OCI-LY3 (cell line): ENCODE measurements at regions not wholly inside any gene's neighbourhood (a gene's known extent, or its start where the extent isn't known, plus 50 kb on each side); places are given as distances from the start of the nearest gene placed in this dataset.

Source experiments
- H2AFZ ChIP-seq: fragments of 200-600, 300-600 bp; shearing (Covaris generic); 2 replicates; pipeline ENCODE4 v1.6.0; 2014; ENCODE audit warnings: antibody characterized with exemption, low read depth, low read length
- H3K27ac ChIP-seq: fragments of 200-600, 300-600 bp; sonication (generic); 2 replicates; pipeline ENCODE4 v1.5.1; 2014; ENCODE audit warnings: mild to moderate bottlenecking, low read length, moderate library complexity, mixed read lengths
- H3K27me3 ChIP-seq: fragments of 200-600, 300-600 bp; sonication (generic); 2 replicates; pipeline ENCODE4 v1.6.1; 2014; ENCODE audit warnings: low read depth, low read length, mixed read lengths
- H3K36me3 ChIP-seq: fragments of 200-600, 300-600 bp; sonication (generic); replicated peaks from 2 replicates; pipeline ENCODE3; 2014; ENCODE audit warnings: low read depth, low read length, mixed read lengths
- H3K4me1 ChIP-seq: fragments of 300-600, 200-600 bp; sonication (generic); 2 replicates; pipeline ENCODE4 v1.6.1; 2014; ENCODE audit warnings: low read length, mixed read lengths
- H3K4me2 ChIP-seq: fragments of 200-600, 300-600 bp; sonication (generic); 2 replicates; pipeline ENCODE4 v1.6.1; 2014; ENCODE audit warnings: low read length, mixed read lengths
- H3K4me3 ChIP-seq: fragments of 300-600, 200-600 bp; sonication (generic); 2 replicates; pipeline ENCODE4 v1.5.1; 2014; ENCODE audit warnings: antibody characterized with exemption, mild to moderate bottlenecking, low read length, moderate library complexity
- H3K79me2 ChIP-seq: fragments of 300-600, 200-600 bp; shearing (Covaris generic); 2 replicates; pipeline ENCODE4 v1.6.1; 2014; ENCODE audit warnings: mild to moderate bottlenecking, low read length, mixed read lengths
- H3K9ac ChIP-seq: fragments of 300-600, 200-600 bp; shearing (Covaris generic); 2 replicates; pipeline ENCODE4 v1.6.0; 2014; ENCODE audit warnings: mild to moderate bottlenecking, low read length, moderate library complexity
- H3K9me3 ChIP-seq: fragments of 200-600, 300-600 bp; shearing (Covaris generic); 2 replicates; pipeline ENCODE4 v1.6.1; 2014; ENCODE audit warnings: low read length, mixed read lengths; ENCODE audit not compliant: insufficient read depth
- H4K20me1 ChIP-seq: fragments of 200-600, 300-600 bp; sonication (generic); 2 replicates; pipeline ENCODE4 v1.6.1; 2016; ENCODE audit warnings: low read length, mixed read lengths; ENCODE audit not compliant: insufficient read depth
- EZH2phosphoT487 ChIP-seq: fragments of 200-600 bp; shearing (Covaris generic); IDR thresholded peaks from 2 replicates; pipeline ENCODE4 v1.6.1; 2018; ENCODE audit warnings: antibody characterized with exemption, mixed run types, low read depth
- TF ChIP-seq, protein P1 (sequence below): fragments of 200-600, 300-600 bp; sonication (generic); IDR thresholded peaks from 2 replicates; pipeline ENCODE4 v1.5.1; 2014; ENCODE audit warnings: antibody characterized with exemption, low read length, low read depth

DNA sequence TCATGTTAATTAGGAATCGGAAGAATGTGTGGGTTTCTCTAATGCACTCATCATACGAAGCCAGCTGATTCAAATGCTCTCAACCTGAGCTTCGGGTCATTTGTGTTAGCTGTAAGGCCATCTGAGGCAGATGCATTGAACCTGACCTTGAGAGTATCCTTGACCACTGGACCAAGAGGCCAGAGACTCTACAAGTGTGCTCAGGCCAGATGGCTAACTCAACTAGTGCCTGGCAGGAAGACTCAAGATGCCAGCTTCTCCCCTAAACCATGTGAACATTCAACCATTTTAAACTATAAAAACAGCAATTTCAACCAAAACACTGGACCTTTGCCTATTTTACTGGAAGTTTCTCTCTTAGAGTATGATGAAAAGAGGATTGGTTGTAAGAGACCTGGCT lies 168.6 kb upstream of the CDH4 start:
- Histone ChIP-seq H3K9me3 (no peaks in the 10 kb centered on the region), H3K4me2 (no peak overlapping the region), H3K4me1 (no peaks in the 10 kb centered on the region), H2AFZ (no peak overlapping the region), H3K27me3 (peaks cover 2% of the 10 kb centered on the region; the same call in 1 of the 2 replicates), H3K36me3 (no peaks in the 10 kb centered on the region), H3K4me3 (no peak overlapping the region), H3K27ac (no peak overlapping the region), H3K9ac (no peak overlapping the region), H4K20me1 (no peaks in the 10 kb centered on the region), H3K79me2 (no peaks in the 10 kb centered on the region)
- TF ChIP-seq, protein P1, sequence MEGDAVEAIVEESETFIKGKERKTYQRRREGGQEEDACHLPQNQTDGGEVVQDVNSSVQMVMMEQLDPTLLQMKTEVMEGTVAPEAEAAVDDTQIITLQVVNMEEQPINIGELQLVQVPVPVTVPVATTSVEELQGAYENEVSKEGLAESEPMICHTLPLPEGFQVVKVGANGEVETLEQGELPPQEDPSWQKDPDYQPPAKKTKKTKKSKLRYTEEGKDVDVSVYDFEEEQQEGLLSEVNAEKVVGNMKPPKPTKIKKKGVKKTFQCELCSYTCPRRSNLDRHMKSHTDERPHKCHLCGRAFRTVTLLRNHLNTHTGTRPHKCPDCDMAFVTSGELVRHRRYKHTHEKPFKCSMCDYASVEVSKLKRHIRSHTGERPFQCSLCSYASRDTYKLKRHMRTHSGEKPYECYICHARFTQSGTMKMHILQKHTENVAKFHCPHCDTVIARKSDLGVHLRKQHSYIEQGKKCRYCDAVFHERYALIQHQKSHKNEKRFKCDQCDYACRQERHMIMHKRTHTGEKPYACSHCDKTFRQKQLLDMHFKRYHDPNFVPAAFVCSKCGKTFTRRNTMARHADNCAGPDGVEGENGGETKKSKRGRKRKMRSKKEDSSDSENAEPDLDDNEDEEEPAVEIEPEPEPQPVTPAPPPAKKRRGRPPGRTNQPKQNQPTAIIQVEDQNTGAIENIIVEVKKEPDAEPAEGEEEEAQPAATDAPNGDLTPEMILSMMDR = no peak
- no peak for TF ChIP-seq EZH2phosphoT487

DNA sequence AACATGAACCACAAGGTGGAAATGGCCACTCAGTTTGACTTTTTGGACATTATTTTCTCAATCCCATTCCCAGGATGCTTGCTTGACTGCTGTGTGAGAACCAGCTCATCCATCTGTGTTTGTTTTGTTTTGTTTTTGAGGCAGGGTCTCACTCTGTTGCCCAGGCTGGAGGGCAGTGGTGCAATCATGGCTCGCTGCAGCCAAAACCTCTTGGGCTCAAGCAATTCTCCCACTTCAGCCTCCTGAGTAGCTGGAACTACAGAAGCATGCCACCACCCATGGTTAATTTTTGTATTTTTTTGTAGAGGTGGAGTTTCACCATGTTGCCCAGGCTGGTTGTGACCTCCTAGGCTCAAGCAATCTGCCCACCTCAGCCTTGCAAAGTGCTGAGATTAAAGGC lies 166.0 kb upstream of the CDH4 start:
- no peak overlapping the region for H3K9ac ChIP-seq
- H3K4me3 ChIP-seq = no peak overlapping the region
- H3K79me2 ChIP-seq = no peaks in the 10 kb centered on the region
- no peaks in the 10 kb centered on the region for H3K36me3 ChIP-seq
- H3K4me1 ChIP-seq = no peaks in the 10 kb centered on the region
- H3K27me3 ChIP-seq = peaks cover 2% of the 10 kb centered on the region; the same call in 1 of the 2 replicates
- no peak overlapping the region for H2AFZ ChIP-seq
- TF ChIP-seq EZH2phosphoT487 = no peak
- TF ChIP-seq, protein P1 = no peak
- H3K4me2 ChIP-seq = no peak overlapping the region
- no peak overlapping the region for H3K27ac ChIP-seq
- H3K9me3 ChIP-seq = no peaks in the 10 kb centered on the region
- H4K20me1 ChIP-seq = no peaks in the 10 kb centered on the region

DNA sequence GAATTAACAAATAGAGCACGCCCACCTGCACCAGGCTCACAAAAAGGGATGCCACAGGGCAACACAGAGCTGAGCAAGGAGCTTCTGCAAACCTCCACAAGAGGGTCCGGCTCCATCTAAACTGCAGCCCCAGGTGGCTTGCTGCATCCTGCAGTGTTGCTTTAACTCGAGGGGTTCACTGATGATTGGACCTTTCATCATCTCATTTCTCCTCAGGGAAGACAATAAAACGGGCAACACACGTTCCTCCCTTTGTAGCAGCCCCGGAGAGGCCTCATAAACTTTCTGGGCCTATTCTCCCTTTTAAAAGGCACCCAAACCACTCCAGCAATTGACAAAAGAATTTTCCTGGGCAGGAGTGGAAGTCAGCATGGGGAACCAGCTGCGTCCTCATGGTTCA lies 161.5 kb upstream of the CDH4 start:
- 0 out of 2 replicates have a peak, but pooled peaks cover 7% of the 10 kb centered on the region for H3K27me3 ChIP-seq
- no peak overlapping the region for H3K4me2 ChIP-seq
- no peak overlapping the region for H3K27ac ChIP-seq
- no peaks in the 10 kb centered on the region for H3K4me1 ChIP-seq
- no peak for TF ChIP-seq EZH2phosphoT487
- TF ChIP-seq, protein P1 = no peak
- no peak overlapping the region for H2AFZ ChIP-seq
- no peaks in the 10 kb centered on the region for H3K36me3 ChIP-seq
- no peak overlapping the region for H3K9ac ChIP-seq
- no peak overlapping the region for H3K4me3 ChIP-seq
- H3K79me2 ChIP-seq = no peaks in the 10 kb centered on the region
- peaks cover 10% of the 10 kb centered on the region for H3K9me3 ChIP-seq
- H4K20me1 ChIP-seq = no peaks in the 10 kb centered on the region

DNA sequence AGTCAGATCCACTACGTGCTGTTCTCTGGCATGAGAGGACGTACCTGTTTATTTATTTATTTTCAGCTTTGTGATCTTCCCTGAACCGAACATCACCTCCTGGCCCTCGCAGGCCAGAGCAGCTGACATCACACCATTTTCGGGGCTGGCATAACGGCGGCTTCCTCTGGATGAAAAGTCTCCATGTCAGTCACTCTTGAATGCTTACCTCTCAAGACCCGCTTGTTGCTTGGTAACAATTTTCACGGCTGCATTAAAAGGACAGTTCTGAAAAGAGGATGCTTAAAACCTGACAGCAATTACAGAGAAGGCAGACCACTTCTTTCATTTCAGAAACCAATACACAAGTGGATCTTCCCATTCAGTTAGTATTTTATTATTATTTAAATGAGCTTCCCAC lies 159.8 kb upstream of the CDH4 start:
- Histone ChIP-seq H3K36me3 (no peaks in the 10 kb centered on the region), H3K4me2 (no peak overlapping the region), H3K4me3 (no peak overlapping the region), H3K27me3 (0 out of 2 replicates have a peak, but pooled peaks cover 7% of the 10 kb centered on the region), H4K20me1 (no peaks in the 10 kb centered on the region), H3K9me3 (peaks cover 10% of the 10 kb centered on the region), H3K9ac (no peak overlapping the region), H3K4me1 (no peaks in the 10 kb centered on the region), H3K27ac (no peak overlapping the region), H2AFZ (no peak overlapping the region), H3K79me2 (no peaks in the 10 kb centered on the region)
- TF ChIP-seq, protein P1 = no peak
- no peak for TF ChIP-seq EZH2phosphoT487
